ENCODE measurements at regions not wholly inside any gene's neighbourhood (a gene's known extent, or its start where the extent isn't known, plus 50 kb on each side); places are given as distances from the start of the nearest gene placed in this dataset.

- TF ChIP-seq, protein P1, sequence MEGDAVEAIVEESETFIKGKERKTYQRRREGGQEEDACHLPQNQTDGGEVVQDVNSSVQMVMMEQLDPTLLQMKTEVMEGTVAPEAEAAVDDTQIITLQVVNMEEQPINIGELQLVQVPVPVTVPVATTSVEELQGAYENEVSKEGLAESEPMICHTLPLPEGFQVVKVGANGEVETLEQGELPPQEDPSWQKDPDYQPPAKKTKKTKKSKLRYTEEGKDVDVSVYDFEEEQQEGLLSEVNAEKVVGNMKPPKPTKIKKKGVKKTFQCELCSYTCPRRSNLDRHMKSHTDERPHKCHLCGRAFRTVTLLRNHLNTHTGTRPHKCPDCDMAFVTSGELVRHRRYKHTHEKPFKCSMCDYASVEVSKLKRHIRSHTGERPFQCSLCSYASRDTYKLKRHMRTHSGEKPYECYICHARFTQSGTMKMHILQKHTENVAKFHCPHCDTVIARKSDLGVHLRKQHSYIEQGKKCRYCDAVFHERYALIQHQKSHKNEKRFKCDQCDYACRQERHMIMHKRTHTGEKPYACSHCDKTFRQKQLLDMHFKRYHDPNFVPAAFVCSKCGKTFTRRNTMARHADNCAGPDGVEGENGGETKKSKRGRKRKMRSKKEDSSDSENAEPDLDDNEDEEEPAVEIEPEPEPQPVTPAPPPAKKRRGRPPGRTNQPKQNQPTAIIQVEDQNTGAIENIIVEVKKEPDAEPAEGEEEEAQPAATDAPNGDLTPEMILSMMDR (IDR thresholded peaks at IDR 0.05; ENCODE audit: low read depth, low read length, missing input control) = no peak
- no peak for TF ChIP-seq RAD21 (IDR thresholded peaks at IDR 0.05)
- TF ChIP-seq FOXA2 (IDR thresholded peaks at IDR 0.05) = no peak
- no peak for TF ChIP-seq HNF4G (IDR thresholded peaks at IDR 0.05)
- TF ChIP-seq JUND (IDR thresholded peaks at IDR 0.05) = no peak
- no peak for TF ChIP-seq MAX (IDR thresholded peaks at IDR 0.05)
- TF ChIP-seq NR2F2 (IDR thresholded peaks at IDR 0.05) = no peak
- WGBS = 89% methylated on average over 5 of the region's 5 CpGs
- Histone ChIP-seq H3K4me1 (ENCODE audit: control insufficient read depth in 4 of 4, insufficient read depth in 4 of 4, low read length in 3 of 4) (no peaks in the 10 kb centered on the region), H3K9me3 (ENCODE audit: control insufficient read depth in 4 of 4, low read length in 3 of 4) (no peaks in the 10 kb centered on the region), H3K9ac (ENCODE audit: low read depth in 1 of 2, low read length in 2 of 2) (no peak overlapping the region), H3K36me3 (ENCODE audit: control insufficient read depth in 4 of 4, insufficient read depth in 3 of 4, low read depth in 1 of 4, low read length in 3 of 4) (no peaks in the 10 kb centered on the region), H3K4me3 (ENCODE audit: low read depth in 1 of 3, low read length in 3 of 3) (no peak overlapping the region), H3K27ac (ENCODE audit: low read depth in 1 of 2, low read length in 2 of 2) (no peak overlapping the region), H3K27me3 (ENCODE audit: control insufficient read depth in 4 of 4, insufficient read depth in 4 of 4, low read length in 3 of 4) (no peaks in the 10 kb centered on the region)
- DNase-seq (ENCODE audit: low spot score) = no peak
Observed at GRCh38 chr10:29881811-29882210, 177.6 kb downstream of the JCAD start.

GRCh38 chr10:29881336-29881771 lies 178.0 kb downstream of the JCAD start:
- TF ChIP-seq HNF4G (IDR thresholded peaks at IDR 0.05) = no peak
- Histone ChIP-seq H3K27ac (ENCODE audit: low read depth in 1 of 2, low read length in 2 of 2) (no peak overlapping the region), H3K4me3 (ENCODE audit: low read depth in 1 of 3, low read length in 3 of 3) (no peak overlapping the region), H3K27me3 (ENCODE audit: control insufficient read depth in 4 of 4, insufficient read depth in 4 of 4, low read length in 3 of 4) (no peaks in the 10 kb centered on the region), H3K36me3 (ENCODE audit: control insufficient read depth in 4 of 4, insufficient read depth in 3 of 4, low read depth in 1 of 4, low read length in 3 of 4) (no peaks in the 10 kb centered on the region), H3K9me3 (ENCODE audit: control insufficient read depth in 4 of 4, low read length in 3 of 4) (no peaks in the 10 kb centered on the region), H3K9ac (ENCODE audit: low read depth in 1 of 2, low read length in 2 of 2) (no peak overlapping the region), H3K4me1 (ENCODE audit: control insufficient read depth in 4 of 4, insufficient read depth in 4 of 4, low read length in 3 of 4) (no peaks in the 10 kb centered on the region)
- WGBS = 85% methylated on average over 9 of the region's 9 CpGs
- DNase-seq (ENCODE audit: low spot score) = no peak

DNA sequence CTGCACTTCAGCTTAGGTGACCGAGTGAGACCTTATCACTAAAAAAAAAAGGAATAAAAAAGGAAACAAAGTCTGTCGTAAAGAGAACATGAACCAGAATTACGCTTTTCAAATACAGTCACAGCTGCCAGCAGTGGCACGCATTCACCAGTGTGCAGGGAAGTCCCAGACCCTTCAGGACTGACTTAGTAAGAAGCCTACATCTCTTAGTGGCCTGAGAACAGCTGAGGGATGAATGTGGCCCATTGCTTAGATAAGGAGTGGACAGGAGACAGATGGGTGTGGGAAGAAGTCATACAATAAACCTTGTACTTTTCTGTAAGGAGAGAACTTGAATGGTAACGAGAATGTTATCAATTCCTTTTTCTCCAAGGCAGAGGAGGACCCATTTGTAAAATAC lies 178.5 kb downstream of the JCAD start:
- Histone ChIP-seq H3K27me3 (ENCODE audit: control insufficient read depth in 4 of 4, insufficient read depth in 4 of 4, low read length in 3 of 4) (no peaks in the 10 kb centered on the region), H3K27ac (ENCODE audit: low read depth in 1 of 2, low read length in 2 of 2) (no peak overlapping the region), H3K4me3 (ENCODE audit: low read depth in 1 of 3, low read length in 3 of 3) (no peak overlapping the region), H3K9me3 (ENCODE audit: control insufficient read depth in 4 of 4, low read length in 3 of 4) (no peaks in the 10 kb centered on the region), H3K4me1 (ENCODE audit: control insufficient read depth in 4 of 4, insufficient read depth in 4 of 4, low read length in 3 of 4) (no peaks in the 10 kb centered on the region), H3K9ac (ENCODE audit: low read depth in 1 of 2, low read length in 2 of 2) (no peak overlapping the region), H3K36me3 (ENCODE audit: control insufficient read depth in 4 of 4, insufficient read depth in 3 of 4, low read depth in 1 of 4, low read length in 3 of 4) (no peaks in the 10 kb centered on the region)
- DNase-seq (ENCODE audit: low spot score) = no peak
- TF ChIP-seq RAD21 (IDR thresholded peaks at IDR 0.05) (no peak), TAF1 (conservative IDR thresholded peaks at IDR 0.05) (no peak), FOXA1 (IDR thresholded peaks at IDR 0.05) (no peak)
- TF ChIP-seq, protein P2, sequence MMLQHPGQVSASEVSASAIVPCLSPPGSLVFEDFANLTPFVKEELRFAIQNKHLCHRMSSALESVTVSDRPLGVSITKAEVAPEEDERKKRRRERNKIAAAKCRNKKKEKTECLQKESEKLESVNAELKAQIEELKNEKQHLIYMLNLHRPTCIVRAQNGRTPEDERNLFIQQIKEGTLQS (IDR thresholded peaks at IDR 0.05) = no peak
- WGBS = 89% methylated on average over 5 of the region's 5 CpGs

- no peak for DNase-seq (ENCODE audit: low spot score)
- H3K4me3 ChIP-seq (ENCODE audit: low read depth in 1 of 3, low read length in 3 of 3) = no peak overlapping the region
- no peak overlapping the region for H3K27ac ChIP-seq (ENCODE audit: low read depth in 1 of 2, low read length in 2 of 2)
- no peaks in the 10 kb centered on the region for H3K36me3 ChIP-seq (ENCODE audit: control insufficient read depth in 4 of 4, insufficient read depth in 3 of 4, low read depth in 1 of 4, low read length in 3 of 4)
- 87% methylated on average over 4 of the region's 4 CpGs for WGBS
- no peak overlapping the region for H3K9ac ChIP-seq (ENCODE audit: low read depth in 1 of 2, low read length in 2 of 2)
- no peaks in the 10 kb centered on the region for H3K4me1 ChIP-seq (ENCODE audit: control insufficient read depth in 4 of 4, insufficient read depth in 4 of 4, low read length in 3 of 4)
- no peaks in the 10 kb centered on the region for H3K9me3 ChIP-seq (ENCODE audit: control insufficient read depth in 4 of 4, low read length in 3 of 4)
- H3K27me3 ChIP-seq (ENCODE audit: control insufficient read depth in 4 of 4, insufficient read depth in 4 of 4, low read length in 3 of 4) = no peaks in the 10 kb centered on the region
- TF ChIP-seq ZBTB33 (IDR thresholded peaks at IDR 0.05) (no peak), EGR1 (IDR thresholded peaks at IDR 0.05; ENCODE audit: low read depth in 2 of 2) (no peak), NR2F2 (IDR thresholded peaks at IDR 0.05) (no peak), HNF4A (conservative IDR thresholded peaks at IDR 0.05) (no peak), JUND (IDR thresholded peaks at IDR 0.05) (no peak), FOXA1 (IDR thresholded peaks at IDR 0.05) (no peak), YY1 (IDR thresholded peaks at IDR 0.05) (no peak), RXRA (IDR thresholded peaks at IDR 0.05) (no peak), SP1 (IDR thresholded peaks at IDR 0.05) (no peak), MAX (IDR thresholded peaks at IDR 0.05) (no peak)
- TF ChIP-seq, protein P1 (IDR thresholded peaks at IDR 0.05; ENCODE audit: low read depth, low read length, missing input control) = no peak
Observed at GRCh38 chr10:29879862-29880261, 179.5 kb downstream of the JCAD start.
